Middle frontal gyrus (tissue), 1 donor: ENCODE measurements at regions not wholly inside any gene's neighbourhood (a gene's known extent, or its start where the extent isn't known, plus 50 kb on each side); places are given as distances from the start of the nearest gene placed in this dataset.
A peak's percentile ranks its signal among the peaks of the same experiment; 100 is the strongest.

ENCODE experiments used
- DNase-seq: peaks from one replicate; pipeline ENCODE4 v3.0.0-alpha.2; 2015; ENCODE audit warnings: low spot score; ENCODE audit errors: extremely low spot score

- DNase-seq = no peak
These were observed 358.2 kb downstream of the HAPSTR1 start for GRCh38 chr16:9449597-9449996.

GRCh38 chr16:9457215-9457614 lies 365.8 kb downstream of the HAPSTR1 start:
- no peak for DNase-seq

- no peak for DNase-seq
These were observed 367.4 kb downstream of the HAPSTR1 start for GRCh38 chr16:9458816-9459215.

- DNase-seq = no peak
These were observed 371.5 kb downstream of the HAPSTR1 start for GRCh38 chr16:9462984-9463383.

- DNase-seq = no peak
These were observed 372.0 kb downstream of the HAPSTR1 start for GRCh38 chr16:9463461-9463860.

- DNase-seq = no peak
These were observed 373.7 kb downstream of the HAPSTR1 start for GRCh38 chr16:9465161-9465560.

- no peak for DNase-seq
These were observed 378.1 kb downstream of the HAPSTR1 start for GRCh38 chr16:9469512-9469911.

- no peak for DNase-seq
These were observed 385.3 kb downstream of the HAPSTR1 start for GRCh38 chr16:9476744-9477143.

- DNase-seq = no peak
These were observed 387.6 kb downstream of the HAPSTR1 start for GRCh38 chr16:9479008-9479407.

GRCh38 chr16:9480503-9480902 lies 389.1 kb downstream of the HAPSTR1 start:
- no peak for DNase-seq

GRCh38 chr16:9481747-9482730 lies 390.6 kb downstream of the HAPSTR1 start:
- no peak for DNase-seq

- DNase-seq = no peak
These were observed 393.0 kb downstream of the HAPSTR1 start for GRCh38 chr16:9484426-9484825.

GRCh38 chr16:9484881-9485280 lies 393.4 kb downstream of the HAPSTR1 start:
- DNase-seq = no peak

- DNase-seq = peak; percentile 37
These were observed 398.5 kb downstream of the HAPSTR1 start for GRCh38 chr16:9489835-9490467.

GRCh38 chr16:9495824-9496223 lies 404.4 kb downstream of the HAPSTR1 start:
- DNase-seq = no peak

GRCh38 chr16:9497750-9498149 lies 406.3 kb downstream of the HAPSTR1 start:
- DNase-seq = no peak

- no peak for DNase-seq
These were observed 408.6 kb downstream of the HAPSTR1 start for GRCh38 chr16:9499941-9500593.

GRCh38 chr16:9500872-9501271 lies 409.4 kb downstream of the HAPSTR1 start:
- no peak for DNase-seq

- DNase-seq = no peak
These were observed 412.0 kb downstream of the HAPSTR1 start for GRCh38 chr16:9503251-9503984.

GRCh38 chr16:9508328-9508936 lies 417.0 kb downstream of the HAPSTR1 start:
- no peak for DNase-seq

GRCh38 chr16:9509663-9510062 lies 418.2 kb downstream of the HAPSTR1 start:
- DNase-seq = no peak
